Peyer's patch (tissue), 4 donors: ENCODE measurements at regions not wholly inside any gene's neighbourhood (a gene's known extent, or its start where the extent isn't known, plus 50 kb on each side); places are given as distances from the start of the nearest gene placed in this dataset.

Source experiments
- DNase-seq, 3 donors: peaks; one replicate each; pipeline ENCODE4 v3.0.0-alpha.2; 2017 to 2019
- H3K27ac ChIP-seq, 4 donors: fragments of 200-600 bp; sonication (generic); one replicate each; pipeline ENCODE4 v1.5.1; 2016 to 2019
- H3K27me3 ChIP-seq, 2 donors: fragments of 200-600 bp; sonication (generic); one replicate each; pipeline ENCODE4 v1.5.1; 2019
- H3K36me3 ChIP-seq, 3 donors: fragments of 200-600 bp; sonication (generic); one replicate each; pipeline ENCODE4 v1.5.1; 2016 to 2019
- H3K4me1 ChIP-seq, 4 donors: fragments of 200-600 bp; sonication (generic); one replicate each; pipeline ENCODE4 v1.5.1; 2016 to 2019
- H3K4me3 ChIP-seq, 4 donors: fragments of 200-600 bp; sonication (generic); 1 replicate in 3 of 4; 2 replicates in 1 of 4; pipeline ENCODE4 v1.5.1; 2016 to 2019; ENCODE audit warnings: mild to moderate bottlenecking in 1 of 4
- H3K9me3 ChIP-seq, 4 donors: fragments of 200-600 bp; sonication (generic); one replicate each; pipeline ENCODE4 v1.5.1; 2016 to 2019; ENCODE audit warnings: mild to moderate bottlenecking in 1 of 4
- POLR2A ChIP-seq, 2 donors: fragments of 450-650 bp; IDR thresholded peaks; one replicate each; pipeline ENCODE4 v1.5.1; 2017; ENCODE audit warnings: antibody characterized with exemption in 2 of 2, mild to moderate bottlenecking in 2 of 2, moderate library complexity in 2 of 2
- TF ChIP-seq, protein P1 (sequence below), 6 experiments: fragments of 450-650 bp in 4 of 6; fragments of 200-600 bp in 2 of 6; sonication (generic) in 1 of 6; IDR thresholded peaks; one replicate each; pipeline ENCODE4 v1.5.1; 2017 to 2019; ENCODE audit warnings: antibody characterized with exemption in 6 of 6, mild to moderate bottlenecking in 3 of 6, moderate library complexity in 1 of 6

DNA sequence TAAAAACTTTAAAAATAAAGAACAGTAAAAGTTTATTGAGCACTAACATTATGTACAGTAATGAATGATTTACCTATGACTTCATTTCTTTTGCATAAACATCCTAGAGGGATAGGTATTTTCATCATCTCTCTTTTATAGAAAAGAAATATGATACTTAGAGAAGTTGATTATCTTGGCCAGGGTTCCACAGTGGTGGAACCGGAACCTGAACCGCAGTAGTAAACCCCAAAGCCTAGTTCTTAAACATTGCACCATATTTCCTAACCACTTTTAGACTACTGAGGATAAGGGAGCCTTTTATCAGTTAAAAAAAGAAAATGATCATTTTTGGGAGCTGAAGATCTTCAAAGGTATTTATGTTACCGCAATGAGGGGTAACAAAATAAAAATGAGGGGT lies 205.7 kb upstream of the SGCD start:
- Histone ChIP-seq H3K4me3 (no peak overlapping the region), H3K9me3 (no peaks in the 10 kb centered on the region), H3K36me3 (no peaks in the 10 kb centered on the region), H3K27me3 (no peaks in the 10 kb centered on the region), H3K27ac (no peak overlapping the region), H3K4me1 (no peaks in the 10 kb centered on the region)
- no peak for DNase-seq
- TF ChIP-seq, protein P1, sequence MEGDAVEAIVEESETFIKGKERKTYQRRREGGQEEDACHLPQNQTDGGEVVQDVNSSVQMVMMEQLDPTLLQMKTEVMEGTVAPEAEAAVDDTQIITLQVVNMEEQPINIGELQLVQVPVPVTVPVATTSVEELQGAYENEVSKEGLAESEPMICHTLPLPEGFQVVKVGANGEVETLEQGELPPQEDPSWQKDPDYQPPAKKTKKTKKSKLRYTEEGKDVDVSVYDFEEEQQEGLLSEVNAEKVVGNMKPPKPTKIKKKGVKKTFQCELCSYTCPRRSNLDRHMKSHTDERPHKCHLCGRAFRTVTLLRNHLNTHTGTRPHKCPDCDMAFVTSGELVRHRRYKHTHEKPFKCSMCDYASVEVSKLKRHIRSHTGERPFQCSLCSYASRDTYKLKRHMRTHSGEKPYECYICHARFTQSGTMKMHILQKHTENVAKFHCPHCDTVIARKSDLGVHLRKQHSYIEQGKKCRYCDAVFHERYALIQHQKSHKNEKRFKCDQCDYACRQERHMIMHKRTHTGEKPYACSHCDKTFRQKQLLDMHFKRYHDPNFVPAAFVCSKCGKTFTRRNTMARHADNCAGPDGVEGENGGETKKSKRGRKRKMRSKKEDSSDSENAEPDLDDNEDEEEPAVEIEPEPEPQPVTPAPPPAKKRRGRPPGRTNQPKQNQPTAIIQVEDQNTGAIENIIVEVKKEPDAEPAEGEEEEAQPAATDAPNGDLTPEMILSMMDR (IDR thresholded peaks at IDR 0.05): no peak
- TF ChIP-seq POLR2A (IDR thresholded peaks at IDR 0.05): no peak

DNA sequence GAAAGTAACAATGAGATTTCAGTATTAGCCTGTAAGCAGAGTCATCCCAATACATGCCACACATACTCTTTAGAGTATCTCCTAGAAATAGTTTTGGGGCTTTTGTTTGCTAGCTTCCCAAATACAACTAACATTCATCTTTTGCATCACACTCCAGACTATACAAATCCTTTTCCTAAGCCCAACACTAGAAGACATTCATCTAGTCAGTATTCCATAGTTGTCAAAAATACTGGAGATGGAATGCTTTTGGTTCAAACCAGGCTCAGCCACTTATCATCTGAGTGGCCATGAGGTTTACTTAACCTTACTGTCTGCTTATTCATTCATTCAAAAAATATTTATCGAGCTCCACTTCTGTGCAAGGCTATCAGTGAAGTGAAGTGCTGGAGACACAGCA lies 205.1 kb upstream of the SGCD start:
- no peak for TF ChIP-seq POLR2A (IDR thresholded peaks at IDR 0.05)
- TF ChIP-seq, protein P1 (IDR thresholded peaks at IDR 0.05): no peak
- H3K9me3 ChIP-seq: no peaks in the 10 kb centered on the region
- no peak for DNase-seq

DNA sequence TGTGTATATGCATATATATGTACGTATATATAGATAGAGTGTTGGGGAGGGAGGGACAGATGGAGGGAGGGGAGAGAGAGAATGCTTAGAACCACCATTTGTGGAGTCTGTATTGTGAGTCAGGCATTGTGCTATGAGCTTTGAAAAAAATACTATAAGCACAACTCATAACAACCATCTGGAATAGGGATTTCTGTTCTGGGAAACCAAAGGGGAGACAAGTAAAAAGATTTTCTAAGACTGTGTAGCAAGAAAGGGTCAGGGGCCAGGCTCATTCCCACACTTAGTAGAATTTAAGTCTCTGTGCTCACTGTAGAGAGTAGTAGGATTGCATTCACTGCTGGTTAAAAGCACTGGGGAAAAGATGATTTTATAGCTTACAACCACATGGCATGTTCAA lies 202.3 kb upstream of the SGCD start:
- Histone ChIP-seq H3K27me3 (no peaks in the 10 kb centered on the region), H3K4me3 (no peak overlapping the region), H3K9me3 (no peaks in the 10 kb centered on the region), H3K36me3 (no peaks in the 10 kb centered on the region), H3K27ac (no peak overlapping the region), H3K4me1 (no peaks in the 10 kb centered on the region)
- DNase-seq: no peak
- TF ChIP-seq POLR2A (IDR thresholded peaks at IDR 0.05): no peak
- TF ChIP-seq, protein P1 (IDR thresholded peaks at IDR 0.05): no peak

More for the DNA sequence above, 205.1 kb upstream of the SGCD start:
- H3K27me3 ChIP-seq: no peaks in the 10 kb centered on the region
- H3K4me1 ChIP-seq: no peaks in the 10 kb centered on the region
- no peak overlapping the region for H3K4me3 ChIP-seq
- H3K27ac ChIP-seq: no peak overlapping the region
- H3K36me3 ChIP-seq: no peaks in the 10 kb centered on the region

DNA sequence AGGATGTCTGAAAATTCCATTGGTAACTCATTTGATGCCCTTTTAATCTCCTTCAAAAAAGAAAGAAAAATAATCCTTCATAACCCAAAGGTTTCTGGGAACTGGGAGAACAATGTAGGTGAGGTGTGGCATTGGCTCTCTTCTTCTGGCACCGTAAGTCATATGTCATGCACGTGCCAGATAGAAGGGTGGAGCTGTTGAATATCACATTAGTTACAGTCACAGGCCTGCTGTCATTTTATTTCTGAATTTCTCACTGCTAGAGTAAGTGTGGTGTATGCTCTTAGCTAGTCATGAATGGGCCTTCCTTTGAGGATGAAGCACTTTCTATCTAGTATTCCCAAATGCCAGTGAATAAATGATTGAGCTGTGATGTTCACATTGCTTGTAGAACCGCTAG lies 201.8 kb upstream of the SGCD start:
- Histone ChIP-seq H3K9me3 (no peaks in the 10 kb centered on the region), H3K27ac (no peak overlapping the region), H3K4me3 (no peak overlapping the region), H3K27me3 (no peaks in the 10 kb centered on the region), H3K4me1 (no peaks in the 10 kb centered on the region), H3K36me3 (no peaks in the 10 kb centered on the region)
- TF ChIP-seq, protein P1 (IDR thresholded peaks at IDR 0.05): no peak
- no peak for TF ChIP-seq POLR2A (IDR thresholded peaks at IDR 0.05)
- no peak for DNase-seq

DNA sequence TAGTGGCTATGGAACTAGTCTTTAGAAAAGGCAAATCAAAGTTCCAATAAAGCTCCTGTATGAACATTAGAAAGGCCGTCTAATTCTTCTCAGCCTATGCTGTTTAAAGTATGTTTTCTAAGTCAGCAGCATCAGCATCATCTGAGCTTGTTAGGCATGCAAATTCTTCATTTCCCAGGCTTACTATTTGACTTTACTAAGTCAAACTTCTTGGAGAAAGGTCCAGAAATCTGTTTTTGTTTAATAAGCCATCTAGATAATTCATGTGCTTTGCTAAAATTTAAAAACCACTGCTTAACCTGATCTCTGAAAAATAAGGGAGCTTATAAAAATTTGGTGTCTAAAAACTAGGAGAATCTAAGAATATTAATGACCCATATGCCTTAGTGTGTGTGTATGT lies 200.2 kb upstream of the SGCD start:
- Histone ChIP-seq H3K4me3 (no peak overlapping the region), H3K27ac (no peak overlapping the region), H3K27me3 (no peaks in the 10 kb centered on the region), H3K9me3 (no peaks in the 10 kb centered on the region), H3K36me3 (no peaks in the 10 kb centered on the region), H3K4me1 (no peaks in the 10 kb centered on the region)
- DNase-seq: no peak
- TF ChIP-seq, protein P1 (IDR thresholded peaks at IDR 0.05): no peak
- TF ChIP-seq POLR2A (IDR thresholded peaks at IDR 0.05): no peak

DNA sequence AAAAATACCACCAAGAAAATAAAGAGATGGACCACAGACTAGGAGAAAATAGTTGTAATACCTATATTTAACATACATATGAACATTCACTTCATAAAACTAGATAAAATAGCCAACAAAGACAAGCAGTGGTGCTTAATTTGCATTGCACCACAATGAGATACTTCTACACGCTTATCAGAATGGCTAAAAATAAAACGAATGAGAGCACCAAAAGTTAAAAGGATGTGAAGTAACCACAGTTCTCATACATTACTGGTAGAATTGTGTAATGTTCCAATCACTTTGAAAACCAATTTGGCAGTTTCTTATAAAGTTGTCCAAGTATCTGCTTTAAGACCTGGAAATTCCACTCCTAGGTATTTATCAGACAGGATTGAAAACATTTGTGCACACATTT lies 198.9 kb upstream of the SGCD start:
- no peak for DNase-seq
- no peaks in the 10 kb centered on the region for H3K9me3 ChIP-seq
- H3K4me3 ChIP-seq: no peak overlapping the region
- H3K36me3 ChIP-seq: no peaks in the 10 kb centered on the region
- no peak overlapping the region for H3K27ac ChIP-seq
- H3K27me3 ChIP-seq: no peaks in the 10 kb centered on the region
- H3K4me1 ChIP-seq: no peaks in the 10 kb centered on the region
- no peak for TF ChIP-seq POLR2A (IDR thresholded peaks at IDR 0.05)
- TF ChIP-seq, protein P1 (IDR thresholded peaks at IDR 0.05): no peak
